Coronary artery (tissue), 2 donors: ENCODE measurements at regions not wholly inside any gene's neighbourhood (a gene's known extent, or its start where the extent isn't known, plus 50 kb on each side); places are given as distances from the start of the nearest gene placed in this dataset.

ENCODE experiments used
- DNase-seq: peaks from one replicate; pipeline ENCODE4 v3.0.0-alpha.2; 2017; ENCODE audit warnings: low spot score
- H3K27ac ChIP-seq, 2 donors: fragments of 200-600 bp; sonication (generic); one replicate each; pipeline ENCODE4 v1.5.1; 2016 to 2019
- H3K4me3 ChIP-seq: fragments of 200-600 bp; sonication (generic); 2 replicates; pipeline ENCODE4 v1.5.1; 2016; ENCODE audit warnings: mild to moderate bottlenecking, moderate library complexity
- CTCF ChIP-seq: fragments of 200-600 bp; sonication (generic); IDR thresholded peaks from one replicate; pipeline ENCODE4 v1.5.1; 2019; ENCODE audit warnings: antibody characterized with exemption

GRCh38 chr5:33241802-33242201, 199.0 kb upstream of the TARS1 start:
- no peak for TF ChIP-seq CTCF
- Histone ChIP-seq H3K27ac (no peak overlapping the region), H3K4me3 (no peak overlapping the region)
- no peak for DNase-seq

GRCh38 chr5:33242277-33242676, 198.5 kb upstream of the TARS1 start:
- H3K4me3 ChIP-seq: no peak overlapping the region
- no peak for DNase-seq
- no peak for TF ChIP-seq CTCF
- no peak overlapping the region for H3K27ac ChIP-seq

GRCh38 chr5:33244441-33245150, 196.2 kb upstream of the TARS1 start:
- no peak for TF ChIP-seq CTCF

GRCh38 chr5:33254579-33254978, 186.2 kb upstream of the TARS1 start:
- no peak for DNase-seq
- Histone ChIP-seq H3K27ac (no peak overlapping the region), H3K4me3 (no peak overlapping the region)
- TF ChIP-seq CTCF: no peak

More at GRCh38 chr5:33244441-33245150, 196.2 kb upstream of the TARS1 start:
- H3K27ac ChIP-seq: no peak overlapping the region
- no peak for DNase-seq
- no peak overlapping the region for H3K4me3 ChIP-seq

- DNase-seq: no peak
- no peak overlapping the region for H3K27ac ChIP-seq
- TF ChIP-seq CTCF: no peak
These were observed 182.8 kb upstream of the TARS1 start for GRCh38 chr5:33257807-33258429.

GRCh38 chr5:33258553-33258952, 182.2 kb upstream of the TARS1 start:
- DNase-seq: no peak
- H3K4me3 ChIP-seq: no peak overlapping the region
- TF ChIP-seq CTCF: no peak
- no peak overlapping the region for H3K27ac ChIP-seq

More at GRCh38 chr5:33257807-33258429, 182.8 kb upstream of the TARS1 start:
- no peak overlapping the region for H3K4me3 ChIP-seq

GRCh38 chr5:33260098-33260497, 180.7 kb upstream of the TARS1 start:
- DNase-seq: no peak
- TF ChIP-seq CTCF: no peak
- H3K27ac ChIP-seq: no peak overlapping the region
- no peak overlapping the region for H3K4me3 ChIP-seq
